K562 (cell line): ENCODE measurements at regions not wholly inside any gene's neighbourhood (a gene's known extent, or its start where the extent isn't known, plus 50 kb on each side); places are given as distances from the start of the nearest gene placed in this dataset.

Source experiments
- ATAC-seq: fragments of 200-7000 bp; cut with Tn5 transposase; 3 replicates; pipeline ENCODE4 v1.9.1; 2020; ENCODE audit warnings: moderate library complexity
- BruUV-seq: library from RNA; stranded (reverse); fragments of 400-500 nt; replicated peaks from 2 replicates; lab custom pipeline; 2021; lab: Mats Ljungman, UMichigan
- CTCF ChIA-PET: fragments of 300-600 bp; formaldehyde crosslinking; extraction: SDS; loops from one replicate; lab custom pipeline; 2021; ENCODE audit warnings: low intra/inter-chr PET ratio; lab: Yijun Ruan, JAX
- POLR2A ChIA-PET: fragments of 300-600, 350-650 bp; sonication (Branson Sonifier 250); formaldehyde crosslinking; extraction: SDS; loops from one replicate; lab custom pipeline; 2021; ENCODE audit warnings: antibody characterized with exemption, inconsistent platforms; lab: Yijun Ruan, JAX
- DNase-seq, 4 experiments: peaks; one replicate each; pipeline versions ENCODE4 v3.0.0 to v3.0.0-alpha.2; 2011 to 2018; ENCODE audit warnings: low spot score in 3 of 4, mixed read lengths in 3 of 4; ENCODE audit errors: extremely low read depth in 1 of 4
- FAIRE-seq: peaks from 2 replicates; lab custom pipeline; 2011; peaks lifted over from hg19 to GRCh38; lab: Jason Lieb, UNC
- H2AFZ ChIP-seq: 2 replicates; pipeline ENCODE4 v1.6.0; 2011; ENCODE audit warnings: low read depth, low read length, control low read depth, inconsistent platforms
- H3K27ac ChIP-seq: fragments of 200-600 bp; 3 replicates; pipeline ENCODE4 v1.8.0; 2011; ENCODE audit warnings: low read depth, mild to moderate bottlenecking, control low read depth, inconsistent platforms, low read length, moderate library complexity, mixed read lengths; ENCODE audit errors: extremely low read depth
- H3K27me3 ChIP-seq, 2 experiments: fragments of 300-600 bp in 1 of 2; 2 replicates in 1 of 2; 3 replicates in 1 of 2; pipeline versions ENCODE4 v1.6.0 to v1.8.0; 2011; ENCODE audit warnings: inconsistent platforms in 2 of 2, low read length in 2 of 2, mild to moderate bottlenecking in 1 of 2, mixed read lengths in 1 of 2, moderate library complexity in 1 of 2; ENCODE audit not compliant: control insufficient read depth in 2 of 2, insufficient read depth in 2 of 2
- H3K36me3 ChIP-seq: fragments of 300-600 bp; 3 replicates; pipeline ENCODE4 v1.8.0; 2011; ENCODE audit warnings: mild to moderate bottlenecking, low read length, inconsistent platforms; ENCODE audit not compliant: control insufficient read depth, insufficient read depth
- H3K4me1 ChIP-seq, 2 experiments: fragments of 200-600 bp in 1 of 2; replicated peaks in 1 of 2; 2 replicates in 1 of 2; 3 replicates in 1 of 2; pipeline versions ENCODE4 v1.5.1 to v1.8.0; 2011; ENCODE audit warnings: inconsistent platforms in 2 of 2, low read length in 2 of 2, mild to moderate bottlenecking in 1 of 2, mixed read lengths in 1 of 2, moderate library complexity in 1 of 2; ENCODE audit not compliant: control insufficient read depth in 2 of 2, insufficient read depth in 2 of 2
- H3K4me2 ChIP-seq: 2 replicates; pipeline ENCODE4 v1.6.1; 2011; ENCODE audit warnings: low read length, control low read depth, inconsistent platforms, mixed read lengths; ENCODE audit not compliant: insufficient read depth
- H3K4me3 ChIP-seq: fragments of 200-600 bp; sonication (generic), shearing (Covaris generic); 2 replicates; pipeline ENCODE4 v1.5.1; 2016; ENCODE audit warnings: control low read depth, inconsistent platforms
- H3K79me2 ChIP-seq: fragments of 200-600 bp; 3 replicates; pipeline ENCODE4 v1.8.0; 2011; ENCODE audit warnings: low read length, inconsistent platforms; ENCODE audit not compliant: control insufficient read depth, insufficient read depth
- H3K9ac ChIP-seq, 2 experiments: 2 replicates each; pipeline versions ENCODE4 v1.6.0 to v1.6.1; 2011; ENCODE audit warnings: low read depth in 2 of 2, low read length in 2 of 2, control low read depth in 1 of 2, inconsistent platforms in 1 of 2, mild to moderate bottlenecking in 1 of 2, mixed read lengths in 1 of 2; ENCODE audit not compliant: insufficient read depth in 1 of 2
- H3K9me1 ChIP-seq: one replicate; pipeline ENCODE4 v1.6.0; 2011; ENCODE audit warnings: inconsistent platforms, mild to moderate bottlenecking, low read length, moderate library complexity; ENCODE audit not compliant: control insufficient read depth, insufficient read depth
- H3K9me3 ChIP-seq: replicated peaks from 2 replicates; pipeline ENCODE4 v1.5.1; 2011; ENCODE audit warnings: low read depth, low read length, inconsistent platforms; ENCODE audit not compliant: control insufficient read depth, insufficient read depth
- H4K20me1 ChIP-seq: replicated peaks from 2 replicates; pipeline ENCODE4 v1.6.1; 2011; ENCODE audit warnings: low read length, inconsistent platforms, mixed read lengths; ENCODE audit not compliant: control insufficient read depth, insufficient read depth
- BDP1 ChIP-seq: IDR thresholded peaks from 3 replicates; pipeline ENCODE4 v1.6.1; 2011; ENCODE audit not compliant: insufficient read length, insufficient read depth
- CEBPG ChIP-seq, 3 experiments: fragments of 200-800 bp in 1 of 3; sonication (Bioruptor generic) in 1 of 3; sonication (generic) in 1 of 3; formaldehyde crosslinking in 1 of 3; IDR thresholded peaks in 2 of 3; conservative IDR thresholded peaks in 1 of 3; 2 replicates each; pipeline versions ENCODE4 v1.6.1 to v1.8.0; 2016 to 2022; ENCODE audit warnings: missing compliant biosample characterization in 2 of 3, missing genetic modification characterization in 2 of 3, mild to moderate bottlenecking in 1 of 3, missing genetic modification reagents in 1 of 3
- CTBP1 ChIP-seq: fragments of 450-650 bp; IDR thresholded peaks from 2 replicates; pipeline ENCODE4 v1.6.1; 2016; ENCODE audit warnings: borderline replicate concordance
- E2F4 ChIP-seq: sonication (generic); formaldehyde crosslinking; IDR thresholded peaks from 2 replicates; pipeline ENCODE4 v1.8.0; 2022; ENCODE audit warnings: mild to moderate bottlenecking, low read depth, missing genetic modification reagents
- HIVEP1 ChIP-seq: fragments of 250-450 bp; sonication (Bioruptor Pico); IDR thresholded peaks from 2 replicates; pipeline ENCODE4 v1.4.0; 2020; ENCODE audit warnings: mild to moderate bottlenecking
- KAT8 ChIP-seq: fragments of 450-650 bp; IDR thresholded peaks from 2 replicates; pipeline ENCODE4 v1.6.1; 2016; ENCODE audit warnings: low read depth, mild to moderate bottlenecking
- KLF10 ChIP-seq: fragments of 250-450 bp; sonication (Bioruptor Pico); IDR thresholded peaks from 2 replicates; pipeline ENCODE4 v1.6.1; 2021; ENCODE audit warnings: matching md5 sums
- NR2C2 ChIP-seq, 2 experiments: fragments of 200-800 bp in 1 of 2; sonication (Bioruptor generic) in 1 of 2; sonication (generic) in 1 of 2; formaldehyde crosslinking in 1 of 2; IDR thresholded peaks; 2 replicates each; pipeline versions ENCODE4 v1.6.1 to v1.8.0; 2016 to 2022; ENCODE audit warnings: mild to moderate bottlenecking in 1 of 2, missing compliant biosample characterization in 1 of 2, missing genetic modification characterization in 1 of 2, missing genetic modification reagents in 1 of 2
- PHF21A ChIP-seq: fragments of 450-650 bp; IDR thresholded peaks from 2 replicates; pipeline ENCODE4 v1.6.1; 2017; ENCODE audit warnings: low read depth, borderline replicate concordance
- TOE1 ChIP-seq, 2 experiments: fragments of 450-650 bp in 1 of 2; sonication (generic) in 1 of 2; formaldehyde crosslinking in 1 of 2; IDR thresholded peaks; 2 replicates each; pipeline versions ENCODE4 v1.7.1 to v1.8.0; 2016 to 2022; ENCODE audit warnings: borderline replicate concordance in 2 of 2, mild to moderate bottlenecking in 2 of 2, antibody characterized with exemption in 1 of 2, inconsistent platforms in 1 of 2, low read depth in 1 of 2, missing genetic modification reagents in 1 of 2, moderate library complexity in 1 of 2
- TRIM24 ChIP-seq, 2 experiments: fragments of 450-650 bp; IDR thresholded peaks; 2 replicates each; pipeline ENCODE4 v1.6.1; 2016
- ZBED1 ChIP-seq: IDR thresholded peaks from 2 replicates; pipeline ENCODE4 v1.6.1; 2014
- ZBTB8A ChIP-seq: fragments of 450-650 bp; IDR thresholded peaks from 2 replicates; pipeline ENCODE4 v1.6.1; 2018; ENCODE audit warnings: mild to moderate bottlenecking, moderate library complexity; ENCODE audit not compliant: partially characterized antibody
- ZNF146 ChIP-seq: IDR thresholded peaks from one replicate; pipeline ENCODE4 v1.6.1; 2018; ENCODE audit warnings: missing compliant biosample characterization; ENCODE audit not compliant: unreplicated experiment
- ZNF395 ChIP-seq: fragments of 200-800 bp; sonication (Bioruptor generic); IDR thresholded peaks from 2 replicates; pipeline ENCODE4 v1.6.1; 2017; ENCODE audit warnings: missing genetic modification characterization, missing compliant biosample characterization
- ZNF511 ChIP-seq: sonication (generic); formaldehyde crosslinking; IDR thresholded peaks from 2 replicates; pipeline ENCODE4 v1.8.0; 2022; ENCODE audit warnings: mild to moderate bottlenecking, missing genetic modification reagents
- WGBS: fragments of 100-300 bp; shearing (Covaris generic); methylation state at CpG from one replicate; pipeline ENCODE4 v1.1.6; 2016; ENCODE audit warnings: low coverage, mixed read lengths; ENCODE audit not compliant: insufficient coverage; ENCODE audit errors: missing lambda C conversion rate; 5-methylcytosine and 5-hydroxymethylcytosine counted together
- in situ Hi-C: fragments of 300-500 bp; cut with MboI; formaldehyde crosslinking; loops from 4 replicates; pipeline ENCODE4 v1.15.0; 2018; ENCODE audit warnings: inconsistent platforms, mixed read lengths
- intact Hi-C: fragments of 100-400 bp; cut with micrococcal nuclease; formaldehyde crosslinking; loops from 2 replicates; pipeline ENCODE4 v1.14.2; 2022

GRCh38 chr2:191778041-191778440 is 68.8 kb downstream of the CAVIN2 start (continued):
- TF ChIP-seq ZNF395 = no peak

- Histone ChIP-seq H3K9ac (no peak overlapping the region), H3K9me3 (no peaks in the 10 kb centered on the region), H3K27ac (no peak overlapping the region), H3K4me2 (no peak overlapping the region), H3K27me3 (no peaks in the 10 kb centered on the region), H3K4me1 (no peaks in the 10 kb centered on the region; a peak in 1 of 5 replicates), H3K36me3 (no peaks in the 10 kb centered on the region), H3K9me1 (no peaks in the 10 kb centered on the region), H3K79me2 (no peaks in the 10 kb centered on the region), H4K20me1 (no peaks in the 10 kb centered on the region), H3K4me3 (no peak overlapping the region), H2AFZ (no peak overlapping the region)
- CTCF ChIA-PET = no interaction called here
- ATAC-seq (no peak), FAIRE-seq (no peak), DNase-seq (no peak)
- BruUV-seq = no TSS peak
- in situ Hi-C loops = no loop called here
- intact Hi-C loops = no loop called here
- POLR2A ChIA-PET = no interaction called here
- TF ChIP-seq CTBP1 (no peak), TRIM24 (IDR thresholded peaks at IDR 0.05) (no peak), TOE1 (IDR thresholded peaks at IDR 0.05; ENCODE audit: borderline replicate concordance) (no peak), TOE1 (CRISPR knock-in tag; IDR thresholded peaks at IDR 0.05; ENCODE audit: borderline replicate concordance, low read depth) (no peak), HIVEP1 (CRISPR knock-in tag) (no peak), KAT8 (no peak), ZNF146 (no peak), E2F4 (CRISPR knock-in tag) (no peak), ZBTB8A (no peak), CEBPG (CRISPR knock-in tag; IDR thresholded peaks at IDR 0.05) (no peak), CEBPG (tag; conservative IDR thresholded peaks at IDR 0.05 in 1 of 2, IDR thresholded peaks at IDR 0.05 in 1 of 2) (no peak), ZNF511 (no peak), PHF21A (no peak), NR2C2 (CRISPR knock-in tag; IDR thresholded peaks at IDR 0.05) (no peak), NR2C2 (tag; IDR thresholded peaks at IDR 0.05) (no peak), KLF10 (CRISPR knock-in tag) (no peak), ZBED1 (no peak), BDP1 (no peak)
- WGBS = 3% methylated on average over 8 of the region's 8 CpGs
Measured at GRCh38 chr2:191782351-191782750, 64.5 kb downstream of the CAVIN2 start.
